ENCODE measurements at regions not wholly inside any gene's neighbourhood (a gene's known extent, or its start where the extent isn't known, plus 50 kb on each side); places are given as distances from the start of the nearest gene placed in this dataset.

DNA sequence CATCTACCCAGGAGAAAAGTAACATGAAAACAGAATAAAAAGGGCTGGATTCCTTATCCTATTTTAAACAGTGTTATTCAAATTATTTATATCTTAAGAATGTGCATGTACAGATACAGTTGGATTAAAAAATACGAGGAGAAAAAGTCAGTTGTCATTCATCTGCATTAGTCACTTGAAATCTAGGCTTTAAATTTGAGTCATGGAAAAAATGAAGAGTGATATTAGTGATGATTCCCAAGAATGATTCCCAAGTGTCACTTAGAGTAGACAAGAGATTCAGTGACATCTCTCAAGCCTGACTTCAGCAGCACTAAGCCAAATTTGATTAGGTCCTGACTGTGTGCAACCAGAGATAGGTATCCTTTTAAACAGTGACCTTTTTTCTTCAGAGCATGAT is 394.2 kb downstream of the IRS1 start:
- no peak for DNase-seq (ENCODE audit: low read depth in 2 of 3, low spot score in 2 of 3)

- DNase-seq (ENCODE audit: low read depth in 2 of 3, low spot score in 2 of 3), result no peak
These were observed 396.3 kb downstream of the IRS1 start for GRCh38 chr2:226403369-226403768.

- no peak for DNase-seq (ENCODE audit: low read depth in 2 of 3, low spot score in 2 of 3)
These were observed 400.6 kb downstream of the IRS1 start for GRCh38 chr2:226399006-226399405.

DNA sequence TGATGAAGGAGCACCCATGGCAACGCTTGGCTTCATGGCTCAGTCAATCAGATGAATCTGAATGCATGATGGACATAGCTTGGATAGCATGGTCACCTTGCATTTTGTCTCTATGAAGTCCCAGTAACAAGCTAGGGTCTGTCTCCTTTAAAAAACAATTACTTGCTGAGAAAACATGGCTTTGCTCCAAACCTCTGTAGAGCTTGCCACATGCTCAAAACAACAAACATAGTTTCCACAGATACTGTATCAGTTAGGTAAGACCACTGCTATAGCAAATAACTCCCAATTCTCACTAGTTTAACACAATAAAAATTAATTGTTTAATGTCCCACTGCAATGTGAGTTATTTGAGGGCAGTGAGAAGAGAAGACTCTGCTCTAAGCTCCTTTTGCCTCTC is 401.0 kb downstream of the IRS1 start:
- DNase-seq (ENCODE audit: low read depth in 2 of 3, low spot score in 2 of 3), result no peak

GRCh38 chr2:226396541-226396940 is 403.1 kb downstream of the IRS1 start:
- DNase-seq (ENCODE audit: low read depth in 2 of 3, low spot score in 2 of 3), result no peak

DNA sequence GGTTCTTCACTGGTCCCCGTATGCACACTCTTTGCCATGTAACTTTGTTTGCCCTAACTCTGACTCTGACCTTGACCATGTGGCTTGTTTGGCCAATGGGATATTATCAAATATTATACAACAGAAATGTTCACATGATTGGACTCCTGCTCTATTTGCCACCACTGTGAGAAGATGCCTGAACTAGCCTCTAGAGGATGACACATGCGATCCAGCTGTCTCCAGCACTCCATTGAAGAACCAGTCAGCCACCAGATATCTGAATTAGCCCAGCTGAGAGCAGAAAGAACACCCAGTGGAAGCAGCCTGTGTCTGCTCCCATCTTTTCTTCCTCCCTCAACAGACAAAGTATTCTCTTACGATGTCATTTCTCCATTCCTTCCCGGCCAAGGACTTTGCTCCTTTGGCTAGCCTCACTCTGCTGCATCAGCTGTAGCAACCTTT is 412.1 kb downstream of the IRS1 start:
- DNase-seq (ENCODE audit: low read depth in 2 of 3, low spot score in 2 of 3), result no peak

DNA sequence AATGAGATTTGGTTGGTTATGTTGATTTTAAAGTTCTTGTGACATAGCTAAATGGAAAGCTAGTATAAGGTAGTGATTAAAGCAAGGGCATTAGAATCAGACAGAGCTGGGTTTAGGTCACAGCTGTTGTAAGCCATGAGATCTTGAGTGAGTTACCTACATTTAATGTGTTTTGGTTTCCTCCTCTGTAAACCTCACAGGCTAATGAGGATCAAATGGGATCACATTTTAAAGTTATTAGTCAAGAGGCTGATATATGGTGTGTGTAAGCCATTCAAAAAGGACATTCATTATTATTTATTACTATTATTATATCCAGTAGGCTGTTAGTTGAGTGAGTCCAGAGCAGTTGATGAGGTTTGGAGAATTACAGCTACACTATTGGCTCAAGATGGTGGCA is 416.2 kb downstream of the IRS1 start:
- no peak for DNase-seq (ENCODE audit: low read depth in 2 of 3, low spot score in 2 of 3)

- DNase-seq (ENCODE audit: low read depth in 2 of 3, low spot score in 2 of 3), result no peak
These were observed 418.9 kb downstream of the IRS1 start for GRCh38 chr2:226380679-226381078.

DNA sequence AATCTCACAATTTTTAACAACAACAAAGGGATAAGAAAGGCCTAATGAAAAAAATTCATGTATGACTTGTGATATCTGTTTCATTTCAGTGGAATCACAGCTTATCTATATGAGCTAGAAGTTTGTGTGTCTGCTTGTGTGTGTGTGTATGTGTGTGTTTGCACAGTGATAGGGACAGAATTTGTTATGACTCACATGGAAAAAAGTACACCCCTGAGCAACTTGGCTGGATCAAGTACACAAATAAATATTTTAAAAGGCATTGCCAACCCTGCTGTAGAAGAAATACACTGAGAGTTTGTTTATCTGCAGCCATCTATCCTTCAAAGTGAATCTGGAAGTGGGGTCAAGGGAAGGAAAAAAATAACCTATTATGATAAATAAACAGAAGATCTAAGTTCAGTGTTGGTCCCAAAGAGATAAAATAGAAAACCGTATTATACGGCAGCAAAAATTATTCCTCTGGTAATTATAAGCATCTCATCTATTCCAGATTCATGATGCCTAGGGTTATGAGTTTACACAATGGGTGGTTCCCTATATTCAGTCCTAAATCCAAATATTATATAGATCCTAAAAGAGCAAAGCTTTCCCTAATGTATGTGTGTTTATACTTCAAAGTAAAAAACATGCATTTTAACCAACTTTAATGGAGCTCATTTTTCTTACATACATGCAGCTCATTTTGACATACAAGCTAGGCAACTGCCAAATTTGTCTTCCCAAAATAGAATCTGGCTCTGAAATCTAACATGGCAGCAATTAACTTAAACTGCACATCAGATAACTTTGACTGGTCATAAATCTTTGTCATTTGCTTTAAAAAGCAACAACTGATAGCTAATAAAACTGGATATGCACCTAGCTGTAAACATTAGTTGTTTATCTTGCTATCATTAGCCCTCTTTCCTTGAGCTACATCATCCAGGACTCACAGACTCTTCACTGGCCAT is 420.6 kb downstream of the IRS1 start:
- no peak for DNase-seq (ENCODE audit: low read depth in 2 of 3, low spot score in 2 of 3)

DNA sequence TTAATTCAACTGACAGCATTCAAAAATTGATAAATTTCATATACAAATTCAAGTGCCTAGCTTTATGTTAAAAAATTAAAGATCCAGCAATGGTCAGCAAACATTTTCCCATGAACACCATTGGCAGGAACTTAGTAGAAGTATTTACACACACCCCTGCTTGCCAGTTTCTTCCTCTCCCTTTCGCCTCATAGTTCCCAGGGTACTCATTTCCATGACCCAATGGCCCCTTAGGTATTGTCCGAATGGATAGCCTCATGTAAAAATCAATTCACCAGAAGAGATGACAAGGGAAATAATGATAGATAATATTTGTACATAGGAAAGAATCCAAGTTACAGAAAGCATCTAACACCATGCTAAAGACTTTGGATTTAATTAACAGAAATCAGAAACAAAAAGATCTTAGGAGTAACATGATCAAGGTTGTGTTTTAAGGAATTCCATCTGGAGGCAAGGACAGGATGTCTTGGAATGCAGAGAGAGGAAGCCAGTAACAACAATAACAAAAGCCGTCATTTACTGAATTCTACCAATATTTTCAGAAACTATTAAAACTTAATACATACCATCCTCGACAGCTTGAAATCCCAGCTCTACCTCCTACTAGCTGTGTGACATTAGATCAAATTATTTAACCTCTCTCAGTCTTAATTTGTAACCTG is 423.0 kb downstream of the IRS1 start:
- DNase-seq (ENCODE audit: low read depth in 2 of 3, low spot score in 2 of 3), result no peak

DNA sequence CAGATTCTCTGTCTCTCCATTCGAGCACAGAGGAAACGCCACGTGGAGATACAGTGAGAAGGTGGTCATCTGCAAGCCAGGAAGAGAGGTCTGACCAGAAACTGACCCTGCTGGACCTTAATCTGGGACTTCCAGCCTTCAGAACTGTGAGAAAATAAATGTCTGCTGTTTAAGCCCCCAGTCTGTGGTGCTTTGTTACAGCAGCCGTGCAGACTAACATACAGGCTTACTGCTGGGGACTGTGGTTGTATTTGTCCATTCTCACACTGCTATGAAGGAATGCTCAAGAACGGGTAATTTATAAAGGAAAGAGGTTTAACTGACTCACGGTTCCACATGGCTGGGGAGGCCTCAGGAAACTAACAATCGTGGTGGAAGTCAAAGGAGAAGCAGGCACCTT is 432.7 kb downstream of the IRS1 start:
- no peak for DNase-seq (ENCODE audit: low read depth in 2 of 3, low spot score in 2 of 3)

- no peak for DNase-seq (ENCODE audit: low read depth in 2 of 3, low spot score in 2 of 3)
These were observed 435.4 kb downstream of the IRS1 start for GRCh38 chr2:226364217-226364616.

DNA sequence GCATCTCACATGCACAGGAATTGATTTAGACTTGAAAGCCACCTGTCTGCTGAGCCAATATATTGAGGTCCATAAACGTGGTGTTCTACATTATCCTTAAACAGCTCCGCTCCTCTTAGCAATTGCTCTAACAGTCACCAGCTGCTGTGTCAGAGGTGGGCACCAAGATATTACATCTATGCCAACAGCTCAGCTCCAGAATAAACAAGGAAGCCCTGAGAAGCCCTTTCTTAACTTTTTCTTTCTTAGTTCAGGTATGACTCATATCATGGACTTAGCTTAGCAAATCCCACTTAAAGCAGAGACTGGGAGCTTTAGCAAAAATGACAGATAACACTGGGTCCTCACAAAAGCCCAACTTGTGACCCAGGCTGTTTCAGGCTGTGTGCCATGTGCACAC is 436.6 kb downstream of the IRS1 start:
- DNase-seq (ENCODE audit: low read depth in 2 of 3, low spot score in 2 of 3), result no peak

GRCh38 chr2:226360658-226361057 is 439.0 kb downstream of the IRS1 start:
- no peak for DNase-seq (ENCODE audit: low read depth in 2 of 3, low spot score in 2 of 3)

DNA sequence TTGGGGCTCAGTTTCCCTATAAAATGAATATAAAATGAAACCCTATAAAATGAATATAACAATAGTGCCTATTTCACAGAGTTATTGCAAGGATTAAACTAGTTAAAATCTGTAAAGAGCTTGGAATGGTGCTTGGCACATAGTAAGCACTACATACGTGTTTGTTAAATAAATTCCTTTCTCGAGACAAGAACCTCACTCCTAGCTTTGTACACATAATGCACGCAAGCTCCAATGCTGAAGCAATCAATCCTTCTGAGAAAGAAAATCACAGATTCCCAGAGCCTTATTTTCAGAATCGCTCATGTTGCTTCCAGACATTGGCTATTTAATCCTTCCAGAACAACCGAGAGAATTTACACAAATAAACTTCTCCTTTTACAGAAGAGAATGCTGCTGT is 440.9 kb downstream of the IRS1 start:
- DNase-seq (ENCODE audit: low read depth in 2 of 3, low spot score in 2 of 3), result no peak

DNA sequence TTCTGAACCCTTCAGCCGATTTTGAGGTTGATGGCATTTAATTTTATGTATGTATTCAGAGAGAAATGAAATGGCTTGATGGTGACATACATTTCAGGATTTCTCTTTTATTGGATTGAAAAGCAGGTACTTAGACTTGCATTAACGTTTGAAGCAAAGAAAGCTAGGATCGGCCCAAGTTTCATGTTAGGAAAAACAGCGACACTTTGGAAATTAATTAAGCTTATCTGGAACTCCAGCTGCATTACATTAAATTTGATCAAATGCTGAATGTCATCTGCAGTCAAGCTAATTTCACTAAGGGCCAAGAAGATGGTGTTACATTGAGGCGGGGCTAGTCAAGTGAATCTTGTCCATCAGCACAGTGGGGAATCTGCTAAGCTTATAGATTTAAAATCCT is 441.8 kb downstream of the IRS1 start:
- DNase-seq (ENCODE audit: low read depth in 2 of 3, low spot score in 2 of 3), result no peak

GRCh38 chr2:226355600-226355999 is 444.0 kb downstream of the IRS1 start:
- DNase-seq (ENCODE audit: low read depth in 2 of 3, low spot score in 2 of 3), result no peak

DNA sequence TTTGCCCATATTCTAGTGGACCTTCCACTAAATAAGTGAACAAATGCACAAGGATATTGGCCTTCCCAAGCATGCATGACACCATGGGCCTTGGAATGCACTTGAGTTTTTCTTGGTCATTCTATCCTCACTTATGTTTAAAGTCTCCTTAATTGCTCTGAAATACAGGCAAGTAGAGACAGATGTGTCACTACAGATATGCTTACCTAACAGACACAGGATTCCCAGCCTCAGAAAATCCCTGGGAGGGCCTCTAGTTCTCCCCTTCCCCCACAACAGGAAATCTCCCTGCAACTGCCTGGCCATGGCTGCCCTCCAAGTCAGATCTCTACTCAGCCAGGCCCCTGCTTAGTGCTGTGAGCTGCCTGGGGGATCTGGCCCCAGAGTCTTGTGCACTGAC is 445.2 kb downstream of the IRS1 start:
- DNase-seq (ENCODE audit: low read depth in 2 of 3, low spot score in 2 of 3), result no peak

- no peak for DNase-seq (ENCODE audit: low read depth in 2 of 3, low spot score in 2 of 3)
These were observed 446.6 kb downstream of the IRS1 start for GRCh38 chr2:226352941-226353560.

DNA sequence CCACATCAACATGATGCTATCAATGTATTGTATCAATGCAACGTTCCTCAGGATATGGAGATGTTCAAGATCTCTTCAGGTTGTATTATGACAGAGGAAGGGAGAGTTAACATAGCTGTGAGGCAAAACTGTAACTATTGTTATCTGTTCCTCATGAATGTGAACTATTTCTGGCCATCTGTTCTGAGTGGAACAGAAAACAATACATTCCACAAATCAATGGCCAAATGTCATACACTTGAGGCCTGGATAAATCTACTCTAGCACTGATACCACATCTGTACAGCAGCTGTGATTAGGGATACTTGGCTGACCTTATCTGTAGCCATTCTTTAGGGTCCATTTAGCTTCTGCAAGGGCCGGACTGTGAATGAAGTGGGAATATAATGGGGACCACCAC is 447.9 kb downstream of the IRS1 start:
- no peak for DNase-seq (ENCODE audit: low read depth in 2 of 3, low spot score in 2 of 3)

- no peak for DNase-seq (ENCODE audit: low read depth in 2 of 3, low spot score in 2 of 3)
These were observed 460.0 kb downstream of the IRS1 start for GRCh38 chr2:226339616-226340015.

DNA sequence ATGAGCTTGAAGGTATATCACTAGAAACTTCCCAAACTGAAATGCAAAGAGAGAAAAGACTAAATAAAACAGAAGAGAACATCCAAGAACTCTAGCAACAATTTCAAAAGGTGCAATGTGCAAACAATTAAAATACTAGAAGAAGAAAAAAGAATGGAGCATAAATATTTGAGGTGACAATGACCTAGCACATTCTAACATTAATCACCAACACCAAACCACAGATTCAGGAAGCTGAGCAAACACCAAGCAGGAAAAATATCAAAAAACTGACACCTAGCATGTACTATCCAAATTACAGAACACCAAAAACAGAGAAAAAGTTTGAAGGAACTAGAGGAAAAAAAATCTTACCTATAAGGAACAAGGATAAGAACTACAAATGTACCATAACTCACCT is 460.8 kb downstream of the IRS1 start:
- DNase-seq (ENCODE audit: low read depth in 2 of 3, low spot score in 2 of 3), result no peak
